ENCODE measurements at regions not wholly inside any gene's neighbourhood (a gene's known extent, or its start where the extent isn't known, plus 50 kb on each side); places are given as distances from the start of the nearest gene placed in this dataset.

GRCh38 chr11:134915881-134916280 lies 503.8 kb upstream of the B3GAT1 start:
- TF ChIP-seq CTCF (IDR thresholded peaks at IDR 0.05) (no peak), POLR2A (IDR thresholded peaks at IDR 0.05) (no peak)

Measured in thyroid gland (tissue), 4 donors.